ENCODE measurements at regions not wholly inside any gene's neighbourhood (a gene's known extent, or its start where the extent isn't known, plus 50 kb on each side); places are given as distances from the start of the nearest gene placed in this dataset.
"Not testable (repeated sequence)": the region's sequence is repeated elsewhere in the genome, so short reads cannot be mapped to it uniquely, and the experiment has no call there.

GRCh38 chr1:201639826-201640225 lies 100.9 kb downstream of the NAV1 start:
- DNase-seq, result no peak

GRCh38 chr1:201640624-201641023 lies 101.7 kb downstream of the NAV1 start:
- DNase-seq, result peak; percentile 67

- no peak for DNase-seq
Measured at GRCh38 chr1:201641524-201642253, 102.8 kb downstream of the NAV1 start.

- peak; percentile 68 for DNase-seq
Measured at GRCh38 chr1:201643835-201644104, 104.8 kb downstream of the NAV1 start.

- no peak for DNase-seq
Measured at GRCh38 chr1:201644197-201644596, 105.3 kb downstream of the NAV1 start.

GRCh38 chr1:201645000-201645399 lies 106.1 kb downstream of the NAV1 start:
- not testable (repeated sequence) for DNase-seq

- no peak for DNase-seq
Measured at GRCh38 chr1:201645956-201646355, 107.0 kb downstream of the NAV1 start.

GRCh38 chr1:201646411-201647022 lies 107.6 kb downstream of the NAV1 start:
- DNase-seq, result no peak

GRCh38 chr1:201647094-201647493 lies 108.2 kb downstream of the NAV1 start:
- no peak for DNase-seq

- no peak for DNase-seq
Measured at GRCh38 chr1:201647722-201648065, 108.8 kb downstream of the NAV1 start.

GRCh38 chr1:201648066-201648906 lies 109.4 kb downstream of the NAV1 start:
- DNase-seq, result peak; percentile 81

- no peak for DNase-seq
Measured at GRCh38 chr1:201648907-201649721, 110.2 kb downstream of the NAV1 start.

GRCh38 chr1:201649761-201650622 lies 111.1 kb downstream of the NAV1 start:
- peak; percentile 71 for DNase-seq

- DNase-seq, result no peak
Measured at GRCh38 chr1:201650623-201650933, 111.7 kb downstream of the NAV1 start.

GRCh38 chr1:201652181-201652580 lies 113.3 kb downstream of the NAV1 start:
- no peak for DNase-seq

GRCh38 chr1:201653233-201653632 lies 114.3 kb downstream of the NAV1 start:
- no peak for DNase-seq

GRCh38 chr1:201653883-201654282 lies 115.0 kb downstream of the NAV1 start:
- no peak for DNase-seq

GRCh38 chr1:201655243-201655642 lies 116.3 kb downstream of the NAV1 start:
- DNase-seq, result peak; percentile 91

GRCh38 chr1:201655910-201656309 lies 117.0 kb downstream of the NAV1 start:
- no peak for DNase-seq

GRCh38 chr1:201656311-201657032 lies 117.5 kb downstream of the NAV1 start:
- peak; percentile 70 for DNase-seq

GRCh38 chr1:201659572-201659971 lies 120.6 kb downstream of the NAV1 start:
- DNase-seq, result no peak

Measured in fibroblast of skin of right quadriceps (primary cell).